ENCODE measurements at regions not wholly inside any gene's neighbourhood (a gene's known extent, or its start where the extent isn't known, plus 50 kb on each side); places are given as distances from the start of the nearest gene placed in this dataset.
"Not testable (repeated sequence)": the region's sequence is repeated elsewhere in the genome, so short reads cannot be mapped to it uniquely, and the experiment has no call there.

DNA sequence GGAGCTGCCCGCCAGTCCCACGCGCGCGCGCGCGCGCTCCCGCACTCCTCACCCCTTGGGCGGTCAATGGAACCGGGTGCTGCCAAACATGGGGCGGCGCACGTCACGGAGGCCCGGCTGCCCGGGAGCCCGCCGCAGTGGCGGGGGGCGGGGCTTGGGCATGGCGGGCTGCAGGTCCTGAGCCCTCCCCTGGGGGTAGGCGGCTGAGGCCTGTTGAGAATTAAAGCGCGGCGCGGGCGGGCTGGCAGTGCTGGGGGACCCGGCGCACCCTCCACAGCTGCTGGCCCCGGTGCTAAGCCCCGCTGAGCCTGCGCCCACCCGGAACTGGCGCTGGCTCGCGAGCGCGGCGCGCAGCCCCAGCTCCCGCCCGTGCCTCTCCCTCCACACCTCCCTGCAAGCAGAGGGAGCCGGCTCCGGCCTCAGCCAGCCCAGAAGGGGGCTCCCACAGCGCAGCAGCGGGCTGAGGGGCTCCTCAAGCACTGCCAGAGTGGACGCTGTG is 634.2 kb downstream of the ANKRD7 start:
- TF ChIP-seq, protein P1, sequence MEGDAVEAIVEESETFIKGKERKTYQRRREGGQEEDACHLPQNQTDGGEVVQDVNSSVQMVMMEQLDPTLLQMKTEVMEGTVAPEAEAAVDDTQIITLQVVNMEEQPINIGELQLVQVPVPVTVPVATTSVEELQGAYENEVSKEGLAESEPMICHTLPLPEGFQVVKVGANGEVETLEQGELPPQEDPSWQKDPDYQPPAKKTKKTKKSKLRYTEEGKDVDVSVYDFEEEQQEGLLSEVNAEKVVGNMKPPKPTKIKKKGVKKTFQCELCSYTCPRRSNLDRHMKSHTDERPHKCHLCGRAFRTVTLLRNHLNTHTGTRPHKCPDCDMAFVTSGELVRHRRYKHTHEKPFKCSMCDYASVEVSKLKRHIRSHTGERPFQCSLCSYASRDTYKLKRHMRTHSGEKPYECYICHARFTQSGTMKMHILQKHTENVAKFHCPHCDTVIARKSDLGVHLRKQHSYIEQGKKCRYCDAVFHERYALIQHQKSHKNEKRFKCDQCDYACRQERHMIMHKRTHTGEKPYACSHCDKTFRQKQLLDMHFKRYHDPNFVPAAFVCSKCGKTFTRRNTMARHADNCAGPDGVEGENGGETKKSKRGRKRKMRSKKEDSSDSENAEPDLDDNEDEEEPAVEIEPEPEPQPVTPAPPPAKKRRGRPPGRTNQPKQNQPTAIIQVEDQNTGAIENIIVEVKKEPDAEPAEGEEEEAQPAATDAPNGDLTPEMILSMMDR (IDR thresholded peaks at IDR 0.05; ENCODE audit: control insufficient read depth, extremely low read depth, insufficient read depth) = no peak
- no peak overlapping the region for H3K4me3 ChIP-seq (ENCODE audit: low read depth, low read length)
- DNase-seq (ENCODE audit: low read depth) = no peak

DNA sequence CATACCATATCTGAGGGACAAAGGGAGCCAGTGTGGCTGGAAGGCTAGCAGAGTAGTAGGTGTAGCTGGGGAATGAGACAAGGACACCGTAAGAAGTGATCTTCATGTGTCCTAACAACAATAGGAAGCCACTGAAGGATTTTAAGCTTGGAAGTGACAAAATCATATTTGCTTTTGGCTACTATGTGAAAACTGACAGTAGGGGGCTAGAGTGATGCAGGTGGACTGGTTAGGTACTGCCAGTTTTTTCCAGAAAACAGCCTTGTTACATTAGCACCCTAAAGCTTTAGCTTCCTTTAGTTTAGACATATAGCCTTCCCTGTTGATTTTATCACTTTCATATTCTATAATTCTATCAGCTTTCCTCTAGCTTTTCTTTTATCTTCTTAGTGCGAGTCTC is 637.1 kb downstream of the ANKRD7 start:
- no peak overlapping the region for H3K4me3 ChIP-seq (ENCODE audit: low read depth, low read length)
- no peak for DNase-seq (ENCODE audit: low read depth)
- TF ChIP-seq, protein P1 (IDR thresholded peaks at IDR 0.05; ENCODE audit: control insufficient read depth, extremely low read depth, insufficient read depth) = no peak

DNA sequence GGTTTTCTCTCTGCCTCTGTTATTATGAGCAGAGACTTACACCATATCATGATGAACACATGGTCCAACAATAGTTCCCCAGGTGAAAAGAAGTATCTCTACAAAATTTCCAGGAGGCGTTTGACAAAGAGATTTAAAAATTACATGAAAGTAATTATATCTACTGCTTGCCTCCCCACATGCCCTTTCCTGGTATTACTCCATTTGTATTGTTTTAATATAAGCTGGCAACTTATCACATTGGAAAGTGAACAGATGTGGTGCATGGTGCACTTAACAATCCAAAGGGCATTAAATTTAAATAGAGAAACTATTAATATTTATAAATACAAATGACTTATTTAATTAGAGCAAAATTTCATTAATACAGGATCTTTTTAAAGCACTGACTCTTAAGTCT is 638.2 kb downstream of the ANKRD7 start:
- TF ChIP-seq, protein P1 (IDR thresholded peaks at IDR 0.05; ENCODE audit: control insufficient read depth, extremely low read depth, insufficient read depth) = no peak
- no peak for DNase-seq (ENCODE audit: low read depth)
- no peak overlapping the region for H3K4me3 ChIP-seq (ENCODE audit: low read depth, low read length)

DNA sequence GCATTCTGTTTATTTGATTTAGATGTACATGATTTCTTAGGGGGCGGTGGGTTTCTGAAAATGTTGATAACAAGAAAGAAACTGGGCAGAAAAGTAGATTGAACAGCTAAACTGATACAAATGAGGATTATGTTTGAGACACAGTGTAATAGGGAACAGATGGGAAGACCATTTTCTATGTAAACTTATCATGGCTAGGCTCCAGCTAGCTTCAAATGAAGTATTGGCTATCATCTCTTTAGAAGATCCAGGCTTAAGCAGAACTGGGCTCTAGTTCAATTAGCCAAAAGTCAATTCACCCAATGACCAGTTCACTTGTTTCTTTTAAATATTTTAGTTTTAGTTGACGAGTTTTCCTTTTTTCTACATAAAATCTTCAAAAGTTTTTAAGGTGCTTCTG is 639.5 kb downstream of the ANKRD7 start:
- no peak for DNase-seq (ENCODE audit: low read depth)
- TF ChIP-seq, protein P1 (IDR thresholded peaks at IDR 0.05; ENCODE audit: control insufficient read depth, extremely low read depth, insufficient read depth) = no peak
- H3K4me3 ChIP-seq (ENCODE audit: low read depth, low read length) = no peak overlapping the region

DNA sequence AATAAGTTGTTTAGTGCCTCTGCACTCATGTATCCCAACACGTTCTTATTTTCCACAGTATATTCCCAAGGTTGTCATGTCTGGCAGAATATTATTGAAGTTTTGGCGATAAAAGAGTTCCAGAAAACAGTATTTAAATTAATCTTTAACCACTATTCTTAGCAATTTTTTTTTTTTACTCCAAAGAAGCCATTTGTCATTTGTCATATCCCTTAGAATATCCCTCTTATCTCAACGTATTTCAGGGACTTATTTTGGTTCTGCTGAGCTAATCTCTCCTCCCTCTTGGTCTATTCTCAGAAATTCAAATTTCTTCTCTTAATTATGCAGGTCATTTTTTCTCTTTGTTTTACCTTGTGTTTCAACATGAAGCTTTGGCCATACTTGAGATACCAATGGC is 643.4 kb downstream of the ANKRD7 start:
- TF ChIP-seq, protein P1 (IDR thresholded peaks at IDR 0.05; ENCODE audit: control insufficient read depth, extremely low read depth, insufficient read depth) = no peak
- no peak overlapping the region for H3K4me3 ChIP-seq (ENCODE audit: low read depth, low read length)
- DNase-seq (ENCODE audit: low read depth) = no peak

DNA sequence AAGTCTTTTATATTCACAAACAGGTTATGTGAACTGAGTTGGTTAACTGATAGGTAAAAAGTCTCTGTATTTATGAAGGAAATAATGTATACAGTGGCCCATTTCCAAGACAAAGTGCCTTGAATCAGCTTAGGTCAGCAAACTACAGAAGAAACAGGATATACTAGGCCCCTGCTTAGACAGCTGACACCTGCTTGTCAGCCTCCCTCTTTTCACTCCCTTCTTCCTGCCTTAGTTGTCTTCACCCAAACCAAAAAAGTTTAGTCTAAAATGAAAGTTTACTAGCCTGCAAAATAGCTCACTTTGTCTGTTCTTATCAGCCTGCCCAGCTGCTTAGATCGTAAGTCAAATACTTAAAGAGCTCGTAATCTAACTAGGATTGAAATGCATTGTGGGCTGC is 644.6 kb downstream of the ANKRD7 start:
- DNase-seq (ENCODE audit: low read depth) = peak; percentile 69

DNA sequence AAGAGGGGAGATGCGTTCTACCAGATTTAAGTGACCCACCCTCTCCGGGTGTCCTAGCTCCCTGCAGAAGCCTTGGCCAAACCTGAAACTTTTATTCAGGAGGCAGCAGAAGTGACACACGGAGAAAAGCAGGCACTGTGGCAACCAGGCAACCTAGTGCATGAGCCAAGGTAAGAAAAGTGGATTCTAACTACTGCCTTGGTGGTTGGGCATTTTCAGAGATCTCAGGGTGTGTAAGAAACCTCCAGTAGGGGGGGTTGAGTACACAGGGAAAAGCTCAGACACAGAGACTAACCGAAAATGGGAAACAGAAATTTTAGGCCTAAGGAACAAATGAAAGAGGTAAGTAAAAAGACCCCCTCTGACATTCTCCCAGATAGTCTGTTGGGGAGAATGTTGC is 645.7 kb downstream of the ANKRD7 start:
- no peak overlapping the region for H3K4me3 ChIP-seq (ENCODE audit: low read depth, low read length)
- TF ChIP-seq, protein P1 (IDR thresholded peaks at IDR 0.05; ENCODE audit: control insufficient read depth, extremely low read depth, insufficient read depth) = peak; percentile 16; the same call in 1 of the 2 replicates
- no peak for DNase-seq (ENCODE audit: low read depth)

More for the DNA sequence above, 644.6 kb downstream of the ANKRD7 start:
- not testable (repeated sequence) for H3K4me3 ChIP-seq (ENCODE audit: low read depth, low read length)

All from LNCaP clone FGC (cell line).